ENCODE measurements at regions not wholly inside any gene's neighbourhood (a gene's known extent, or its start where the extent isn't known, plus 50 kb on each side); places are given as distances from the start of the nearest gene placed in this dataset.

- Mint-ChIP-seq H3K4me1 (ENCODE audit: low read depth) (no peaks in the 10 kb centered on the region), H3K27me3 (ENCODE audit: low read depth) (no peaks in the 10 kb centered on the region), H3K9me3 (no peaks in the 10 kb centered on the region), H3K4me3 (ENCODE audit: low read depth) (no peak overlapping the region), H3K27ac (no peak overlapping the region), H3K36me3 (ENCODE audit: low read depth) (no peaks in the 10 kb centered on the region)
- intact Hi-C loops (cut with micrococcal nuclease): no loop called here
- DNase-seq (ENCODE audit: low spot score): no peak
Measured at GRCh38 chr3:157695586-157695985, 192.4 kb upstream of the VEPH1 start.

DNA sequence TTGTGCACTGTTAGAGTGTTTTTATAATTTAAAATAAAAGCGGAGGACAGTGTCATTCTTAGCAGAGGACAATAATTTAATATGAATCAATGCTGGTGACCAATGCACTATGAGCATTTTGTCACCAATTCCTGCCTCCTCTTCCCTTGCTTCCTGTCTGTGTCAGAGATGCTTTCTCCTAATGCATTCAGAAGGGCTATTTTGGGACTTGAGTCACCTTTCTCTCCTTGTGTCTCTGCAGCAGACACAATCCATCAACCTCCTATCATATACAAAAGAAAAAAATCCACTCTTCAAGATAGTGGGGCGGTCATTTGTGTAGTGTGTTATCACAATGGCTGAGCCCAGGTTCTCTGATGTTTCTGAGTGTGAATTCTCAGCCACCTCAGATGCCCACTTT is 191.9 kb upstream of the VEPH1 start:
- H3K27me3 Mint-ChIP-seq (ENCODE audit: low read depth): no peaks in the 10 kb centered on the region

DNA sequence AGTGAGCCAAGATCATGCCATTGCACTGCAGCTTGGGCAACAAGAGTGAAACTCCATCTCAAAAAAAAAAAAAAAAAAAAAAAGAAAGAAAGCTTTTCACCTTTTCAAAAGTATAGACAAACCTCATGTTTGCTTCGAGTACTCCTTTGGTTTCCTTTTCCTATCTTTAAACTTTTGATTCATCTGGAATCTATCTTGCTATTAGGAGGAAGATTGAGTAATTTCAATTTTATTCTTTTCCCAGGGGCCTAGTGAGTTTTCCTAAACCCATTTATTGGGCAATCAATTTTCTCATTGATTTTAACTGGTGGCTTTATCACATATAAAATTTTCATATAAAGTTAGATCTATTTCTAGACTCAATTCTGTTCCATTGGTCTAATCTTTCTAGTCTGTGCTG is 190.5 kb upstream of the VEPH1 start:
- no peak overlapping the region for H3K4me3 Mint-ChIP-seq (ENCODE audit: low read depth)
- H3K9me3 Mint-ChIP-seq: no peaks in the 10 kb centered on the region
- H3K36me3 Mint-ChIP-seq (ENCODE audit: low read depth): no peaks in the 10 kb centered on the region
- no peaks in the 10 kb centered on the region for H3K4me1 Mint-ChIP-seq (ENCODE audit: low read depth)
- DNase-seq (ENCODE audit: low spot score): no peak
- no peak overlapping the region for H3K27ac Mint-ChIP-seq
- no peaks in the 10 kb centered on the region for H3K27me3 Mint-ChIP-seq (ENCODE audit: low read depth)
- intact Hi-C loops (cut with micrococcal nuclease): no loop called here

More for the DNA sequence above, 191.9 kb upstream of the VEPH1 start:
- intact Hi-C loops (cut with micrococcal nuclease): no loop called here
- no peaks in the 10 kb centered on the region for H3K9me3 Mint-ChIP-seq
- no peak overlapping the region for H3K27ac Mint-ChIP-seq
- no peak for DNase-seq (ENCODE audit: low spot score)
- H3K4me1 Mint-ChIP-seq (ENCODE audit: low read depth): no peaks in the 10 kb centered on the region
- H3K36me3 Mint-ChIP-seq (ENCODE audit: low read depth): no peaks in the 10 kb centered on the region
- no peak overlapping the region for H3K4me3 Mint-ChIP-seq (ENCODE audit: low read depth)

DNA sequence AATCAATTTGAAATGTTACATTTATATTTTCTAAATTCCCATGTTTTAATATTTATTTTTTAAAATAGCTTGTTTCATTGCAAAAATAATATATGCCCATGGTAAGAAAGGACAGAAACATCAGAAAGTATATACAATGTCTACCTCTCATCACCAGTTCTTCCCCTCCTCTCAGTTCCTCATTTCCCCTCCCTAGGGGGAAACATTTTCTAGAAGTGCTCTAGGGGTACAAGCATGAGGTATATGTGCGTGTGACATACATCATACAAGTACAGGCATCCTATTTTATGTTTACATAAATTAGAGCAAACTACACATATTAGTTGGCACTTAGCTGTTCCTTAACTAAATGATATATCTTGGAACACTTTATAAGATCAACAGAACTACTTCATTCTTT is 189.3 kb upstream of the VEPH1 start:
- no peak for DNase-seq (ENCODE audit: low spot score)
- Mint-ChIP-seq H3K4me1 (ENCODE audit: low read depth) (no peaks in the 10 kb centered on the region), H3K27me3 (ENCODE audit: low read depth) (no peaks in the 10 kb centered on the region), H3K9me3 (no peaks in the 10 kb centered on the region), H3K27ac (no peak overlapping the region), H3K4me3 (ENCODE audit: low read depth) (no peak overlapping the region), H3K36me3 (ENCODE audit: low read depth) (no peaks in the 10 kb centered on the region)
- intact Hi-C loops (cut with micrococcal nuclease): no loop called here

GRCh38 chr3:157683668-157684067 is 180.5 kb upstream of the VEPH1 start:
- no peaks in the 10 kb centered on the region for H3K27me3 Mint-ChIP-seq (ENCODE audit: low read depth)
- H3K4me3 Mint-ChIP-seq (ENCODE audit: low read depth): no peak overlapping the region
- H3K36me3 Mint-ChIP-seq (ENCODE audit: low read depth): no peaks in the 10 kb centered on the region
- H3K27ac Mint-ChIP-seq: no peak overlapping the region
- H3K4me1 Mint-ChIP-seq (ENCODE audit: low read depth): no peaks in the 10 kb centered on the region
- no peak for DNase-seq (ENCODE audit: low spot score)
- peaks cover 4% of the 10 kb centered on the region for H3K9me3 Mint-ChIP-seq
- intact Hi-C loops (cut with micrococcal nuclease): no loop called here

DNA sequence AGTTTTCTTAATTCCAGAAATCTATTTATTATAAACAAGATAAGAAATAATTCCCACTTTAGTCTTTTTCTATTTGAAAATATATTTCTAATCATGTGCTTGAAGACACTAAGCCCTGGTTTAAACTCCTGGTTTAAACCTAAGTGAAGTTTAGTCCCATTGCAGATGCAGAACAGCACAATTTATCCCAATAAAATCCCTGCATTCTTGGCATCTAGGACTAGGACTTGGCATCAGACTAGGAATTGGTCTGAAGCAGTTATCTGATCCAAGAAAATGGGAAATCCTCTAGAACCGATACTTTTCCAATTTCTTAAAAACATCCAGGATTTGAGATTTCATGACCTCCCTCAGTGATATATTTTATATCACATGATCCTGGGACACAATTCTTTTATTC is 168.8 kb upstream of the VEPH1 start:
- Mint-ChIP-seq H3K9me3 (no peaks in the 10 kb centered on the region), H3K4me1 (ENCODE audit: low read depth) (no peaks in the 10 kb centered on the region), H3K4me3 (ENCODE audit: low read depth) (no peak overlapping the region), H3K36me3 (ENCODE audit: low read depth) (no peaks in the 10 kb centered on the region), H3K27ac (no peak overlapping the region), H3K27me3 (ENCODE audit: low read depth) (no peaks in the 10 kb centered on the region)
- intact Hi-C loops (cut with micrococcal nuclease): no loop called here
- DNase-seq (ENCODE audit: low spot score): no peak

- Mint-ChIP-seq H3K27me3 (ENCODE audit: low read depth) (no peaks in the 10 kb centered on the region), H3K9me3 (no peaks in the 10 kb centered on the region), H3K4me1 (ENCODE audit: low read depth) (no peaks in the 10 kb centered on the region), H3K27ac (no peak overlapping the region), H3K4me3 (ENCODE audit: low read depth) (no peak overlapping the region), H3K36me3 (ENCODE audit: low read depth) (no peaks in the 10 kb centered on the region)
- DNase-seq (ENCODE audit: low spot score): no peak
- intact Hi-C loops (cut with micrococcal nuclease): no loop called here
Measured at GRCh38 chr3:157671656-157672055, 168.4 kb upstream of the VEPH1 start.

- H3K9me3 Mint-ChIP-seq: no peaks in the 10 kb centered on the region
- no peak for DNase-seq (ENCODE audit: low spot score)
Measured at GRCh38 chr3:157669416-157669815, 166.2 kb upstream of the VEPH1 start.

GRCh38 chr3:157667493-157667892 is 164.3 kb upstream of the VEPH1 start:
- DNase-seq (ENCODE audit: low spot score): no peak
- no peak overlapping the region for H3K4me3 Mint-ChIP-seq (ENCODE audit: low read depth)
- H3K27ac Mint-ChIP-seq: no peak overlapping the region
- no peaks in the 10 kb centered on the region for H3K4me1 Mint-ChIP-seq (ENCODE audit: low read depth)
- H3K9me3 Mint-ChIP-seq: no peaks in the 10 kb centered on the region
- H3K27me3 Mint-ChIP-seq (ENCODE audit: low read depth): no peaks in the 10 kb centered on the region
- H3K36me3 Mint-ChIP-seq (ENCODE audit: low read depth): no peaks in the 10 kb centered on the region
- intact Hi-C loops (cut with micrococcal nuclease): no loop called here

More at GRCh38 chr3:157669416-157669815, 166.2 kb upstream of the VEPH1 start:
- intact Hi-C loops (cut with micrococcal nuclease): no loop called here
- Mint-ChIP-seq H3K4me3 (ENCODE audit: low read depth) (no peak overlapping the region), H3K36me3 (ENCODE audit: low read depth) (no peaks in the 10 kb centered on the region), H3K4me1 (ENCODE audit: low read depth) (no peaks in the 10 kb centered on the region), H3K27ac (no peak overlapping the region), H3K27me3 (ENCODE audit: low read depth) (no peaks in the 10 kb centered on the region)

- H3K4me3 Mint-ChIP-seq (ENCODE audit: low read depth): no peak overlapping the region
- intact Hi-C loops (cut with micrococcal nuclease): no loop called here
- no peak overlapping the region for H3K27ac Mint-ChIP-seq
- no peaks in the 10 kb centered on the region for H3K9me3 Mint-ChIP-seq
- DNase-seq (ENCODE audit: low spot score): no peak
- H3K4me1 Mint-ChIP-seq (ENCODE audit: low read depth): no peaks in the 10 kb centered on the region
- no peaks in the 10 kb centered on the region for H3K27me3 Mint-ChIP-seq (ENCODE audit: low read depth)
- no peaks in the 10 kb centered on the region for H3K36me3 Mint-ChIP-seq (ENCODE audit: low read depth)
Measured at GRCh38 chr3:157662171-157662570, 159.0 kb upstream of the VEPH1 start.

DNA sequence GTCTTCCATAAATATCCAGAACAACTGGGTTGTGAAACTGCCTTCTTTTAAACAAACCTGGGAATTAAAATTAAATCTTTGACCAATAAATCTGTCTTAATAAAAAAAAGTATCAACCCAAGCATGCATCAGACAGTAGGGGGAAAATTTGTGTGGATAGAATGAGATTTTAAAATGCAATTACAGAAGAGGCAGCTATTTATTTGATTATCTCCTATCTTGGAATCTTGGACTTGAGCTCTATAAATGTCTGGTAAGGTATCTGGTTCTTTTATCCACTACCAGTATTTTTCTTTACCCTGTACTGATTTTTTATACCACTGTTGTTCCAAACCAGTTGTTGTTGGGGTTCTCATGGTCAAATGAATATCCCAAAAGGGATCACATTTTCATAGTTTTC is 157.6 kb upstream of the VEPH1 start:
- Mint-ChIP-seq H3K4me3 (ENCODE audit: low read depth) (no peak overlapping the region), H3K36me3 (ENCODE audit: low read depth) (no peaks in the 10 kb centered on the region), H3K27ac (no peak overlapping the region), H3K4me1 (ENCODE audit: low read depth) (no peaks in the 10 kb centered on the region), H3K27me3 (ENCODE audit: low read depth) (no peaks in the 10 kb centered on the region), H3K9me3 (no peaks in the 10 kb centered on the region)
- intact Hi-C loops (cut with micrococcal nuclease): no loop called here
- no peak for DNase-seq (ENCODE audit: low spot score)

DNA sequence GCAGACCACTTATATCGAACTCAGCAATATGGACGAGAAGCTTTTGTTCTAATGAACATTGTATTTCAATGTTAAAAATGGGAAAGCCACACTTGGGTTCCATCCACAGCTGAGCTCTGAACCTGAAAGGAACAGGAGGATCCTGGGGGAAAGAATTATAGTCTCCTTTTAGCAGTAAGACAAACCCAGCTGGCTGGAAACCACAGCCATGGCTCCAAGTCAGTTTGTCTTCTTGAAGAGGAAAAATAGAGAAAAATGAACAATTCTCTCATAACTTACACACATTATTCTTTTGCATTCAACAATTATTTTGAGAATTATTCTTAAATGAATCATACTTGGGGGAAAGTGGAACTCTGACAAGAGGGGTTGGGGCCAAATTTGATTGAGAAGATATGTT is 149.2 kb upstream of the VEPH1 start:
- no peaks in the 10 kb centered on the region for H3K4me1 Mint-ChIP-seq (ENCODE audit: low read depth)

DNA sequence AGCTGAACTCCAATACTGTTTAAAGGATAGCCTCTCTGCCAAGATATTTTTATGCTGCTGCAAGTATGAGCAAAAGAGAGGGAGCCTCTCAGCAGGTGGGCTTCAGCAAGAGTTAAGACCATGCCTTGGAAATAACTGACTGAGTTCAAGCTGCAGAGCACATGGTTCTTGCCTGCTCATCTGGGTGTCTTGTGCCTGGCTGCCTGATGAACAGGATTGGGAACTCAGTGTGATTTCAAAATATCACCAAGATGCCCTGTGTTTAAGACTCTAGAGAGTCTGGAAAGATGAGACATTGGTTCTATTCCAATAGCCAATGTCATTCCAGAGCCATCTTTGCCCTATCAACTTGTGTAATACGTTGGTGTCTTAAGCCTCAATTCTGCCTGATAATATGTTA is 147.5 kb upstream of the VEPH1 start:
- Mint-ChIP-seq H3K4me1 (ENCODE audit: low read depth) (no peaks in the 10 kb centered on the region), H3K4me3 (ENCODE audit: low read depth) (no peak overlapping the region), H3K36me3 (ENCODE audit: low read depth) (no peaks in the 10 kb centered on the region), H3K27me3 (ENCODE audit: low read depth) (no peaks in the 10 kb centered on the region), H3K9me3 (no peaks in the 10 kb centered on the region), H3K27ac (no peak overlapping the region)
- DNase-seq (ENCODE audit: low spot score): no peak
- intact Hi-C loops (cut with micrococcal nuclease): no loop called here

More for the DNA sequence above, 149.2 kb upstream of the VEPH1 start:
- H3K9me3 Mint-ChIP-seq: no peaks in the 10 kb centered on the region
- DNase-seq (ENCODE audit: low spot score): no peak
- H3K27ac Mint-ChIP-seq: no peak overlapping the region
- intact Hi-C loops (cut with micrococcal nuclease): no loop called here
- H3K36me3 Mint-ChIP-seq (ENCODE audit: low read depth): no peaks in the 10 kb centered on the region
- no peak overlapping the region for H3K4me3 Mint-ChIP-seq (ENCODE audit: low read depth)
- no peaks in the 10 kb centered on the region for H3K27me3 Mint-ChIP-seq (ENCODE audit: low read depth)

DNA sequence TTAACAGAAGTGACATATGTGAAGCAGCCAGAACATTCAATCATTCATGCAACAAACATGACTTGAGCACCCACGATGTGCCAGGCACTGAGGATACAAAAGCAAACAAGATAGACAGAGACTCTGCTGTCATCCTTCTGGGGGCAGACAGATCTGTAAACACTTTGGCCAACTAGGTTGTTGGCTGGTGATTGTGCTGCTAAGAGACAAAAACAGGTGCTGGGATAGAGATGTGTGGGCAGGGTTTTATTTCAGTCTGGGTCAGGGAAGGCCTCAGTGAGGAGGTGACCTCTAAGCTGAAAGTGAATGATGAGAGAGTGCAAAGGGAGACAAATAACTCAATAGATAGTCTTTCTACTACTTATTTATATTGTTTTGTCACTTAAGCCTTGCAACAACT is 147.0 kb upstream of the VEPH1 start:
- no peaks in the 10 kb centered on the region for H3K9me3 Mint-ChIP-seq
- no peaks in the 10 kb centered on the region for H3K27me3 Mint-ChIP-seq (ENCODE audit: low read depth)
- no peaks in the 10 kb centered on the region for H3K36me3 Mint-ChIP-seq (ENCODE audit: low read depth)
- H3K4me1 Mint-ChIP-seq (ENCODE audit: low read depth): no peaks in the 10 kb centered on the region
- no peak overlapping the region for H3K4me3 Mint-ChIP-seq (ENCODE audit: low read depth)
- no peak for DNase-seq (ENCODE audit: low spot score)
- intact Hi-C loops (cut with micrococcal nuclease): no loop called here
- no peak overlapping the region for H3K27ac Mint-ChIP-seq
